ENCODE measurements at regions not wholly inside any gene's neighbourhood (a gene's known extent, or its start where the extent isn't known, plus 50 kb on each side); places are given as distances from the start of the nearest gene placed in this dataset.
A peak's percentile ranks its signal among the peaks of the same experiment; 100 is the strongest.

- Histone ChIP-seq H3K4me3 (no peak overlapping the region), H3K27ac (ENCODE audit: low read depth in 1 of 2, low read length in 1 of 2) (no peak overlapping the region), H3K36me3 (ENCODE audit: control insufficient read depth in 4 of 4, insufficient read depth in 4 of 4, low read length in 4 of 4) (no peaks in the 10 kb centered on the region), H3K4me1 (ENCODE audit: control insufficient read depth in 5 of 5, insufficient read depth in 5 of 5, low read length in 5 of 5) (peaks cover 0 to 14% (median 0%) of the 10 kb centered on the region in 5 donors), H3K9ac (ENCODE audit: insufficient read depth in 1 of 2, low read length in 2 of 2) (no peak overlapping the region), H3K27me3 (ENCODE audit: control insufficient read depth in 3 of 3, insufficient read depth in 3 of 3, low read length in 2 of 3) (no peaks in the 10 kb centered on the region), H3K9me3 (ENCODE audit: control insufficient read depth in 4 of 4, insufficient read depth in 3 of 4, low read length in 3 of 4) (no peaks in the 10 kb centered on the region)
- no peak for ATAC-seq (ENCODE audit: insufficient read depth, low FRiP score)
- 78 to 90% methylated on average over 1 of the region's 1 CpG for WGBS, 2 donors
- no peak for TF ChIP-seq CTCF (IDR thresholded peaks at IDR 0.05; ENCODE audit: control extremely low read depth, extremely low read depth)
- no peak for DNase-seq
Measured at GRCh38 chr6:133047706-133048105, 193.5 kb upstream of the EYA4 start.

DNA sequence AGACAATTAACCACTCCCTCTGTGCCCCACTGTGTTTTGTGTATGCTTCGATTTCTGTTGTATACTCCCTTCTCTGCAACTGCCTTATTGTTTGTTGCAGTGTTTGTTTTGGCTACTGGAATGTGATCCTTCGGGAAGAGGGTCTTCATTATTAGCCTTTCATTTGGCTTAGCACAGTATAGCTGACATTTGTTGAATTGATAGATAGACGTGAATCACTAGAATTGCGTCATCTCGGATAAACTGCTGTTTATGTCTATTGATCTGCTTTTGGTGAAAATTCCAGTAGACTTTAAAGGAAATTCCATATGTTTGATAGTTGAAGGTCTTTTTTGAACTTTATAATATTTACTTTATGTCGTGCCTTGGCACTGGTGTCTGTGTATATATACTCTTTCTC, 189.9 kb upstream of the EYA4 start:
- Histone ChIP-seq H3K9ac (ENCODE audit: insufficient read depth in 1 of 2, low read length in 2 of 2) (no peak overlapping the region), H3K27ac (ENCODE audit: low read depth in 1 of 2, low read length in 1 of 2) (no peak overlapping the region), H3K27me3 (ENCODE audit: control insufficient read depth in 3 of 3, insufficient read depth in 3 of 3, low read length in 2 of 3) (no peaks in the 10 kb centered on the region), H3K4me1 (ENCODE audit: control insufficient read depth in 5 of 5, insufficient read depth in 5 of 5, low read length in 5 of 5) (peaks cover 0 to 21% (median 0%) of the 10 kb centered on the region in 5 donors), H3K4me3 (no peak overlapping the region), H3K36me3 (ENCODE audit: control insufficient read depth in 4 of 4, insufficient read depth in 4 of 4, low read length in 4 of 4) (no peaks in the 10 kb centered on the region), H3K9me3 (ENCODE audit: control insufficient read depth in 4 of 4, insufficient read depth in 3 of 4, low read length in 3 of 4) (no peaks in the 10 kb centered on the region)
- no peak for TF ChIP-seq CTCF (IDR thresholded peaks at IDR 0.05; ENCODE audit: control extremely low read depth, extremely low read depth)
- ATAC-seq (ENCODE audit: insufficient read depth, low FRiP score) (no peak), DNase-seq (peak in 2 of 3 donors; percentile 46 to 60)
- WGBS, 2 donors, result 72 to 81% methylated on average over 6 of the region's 6 CpGs

DNA sequence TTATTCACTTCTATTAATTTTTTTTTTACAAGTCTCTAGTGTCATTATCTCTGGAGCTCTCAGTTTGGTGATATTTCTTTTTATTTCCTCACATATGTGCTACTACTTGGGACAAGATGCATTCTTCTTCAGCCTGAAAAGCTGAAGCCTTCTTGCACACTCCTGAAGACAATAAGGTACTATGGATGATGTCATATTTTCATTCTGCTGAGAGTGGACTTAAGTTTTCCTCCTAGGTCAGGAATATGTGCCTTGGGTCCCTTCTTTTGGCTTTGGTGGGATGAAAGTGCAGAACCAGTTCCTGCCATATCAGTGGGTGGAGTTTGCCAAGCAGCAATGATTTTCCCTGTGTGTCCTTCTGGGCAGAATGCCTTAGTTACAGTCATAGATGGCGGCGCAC, 188.7 kb upstream of the EYA4 start:
- Histone ChIP-seq H3K9ac (ENCODE audit: insufficient read depth in 1 of 2, low read length in 2 of 2) (no peak overlapping the region), H3K9me3 (ENCODE audit: control insufficient read depth in 4 of 4, insufficient read depth in 3 of 4, low read length in 3 of 4) (no peaks in the 10 kb centered on the region), H3K27me3 (ENCODE audit: control insufficient read depth in 3 of 3, insufficient read depth in 3 of 3, low read length in 2 of 3) (no peaks in the 10 kb centered on the region), H3K36me3 (ENCODE audit: control insufficient read depth in 4 of 4, insufficient read depth in 4 of 4, low read length in 4 of 4) (no peaks in the 10 kb centered on the region), H3K27ac (ENCODE audit: low read depth in 1 of 2, low read length in 1 of 2) (no peak overlapping the region), H3K4me1 (ENCODE audit: control insufficient read depth in 5 of 5, insufficient read depth in 5 of 5, low read length in 5 of 5) (peaks cover 0 to 14% (median 0%) of the 10 kb centered on the region in 5 donors), H3K4me3 (no peak overlapping the region)
- TF ChIP-seq CTCF (IDR thresholded peaks at IDR 0.05; ENCODE audit: control extremely low read depth, extremely low read depth), result no peak
- ATAC-seq (ENCODE audit: insufficient read depth, low FRiP score) (no peak), DNase-seq (no peak)
- WGBS, 2 donors, result 88 to 96% methylated on average over 2 of the region's 2 CpGs

GRCh38 chr6:133055441-133055966, 185.7 kb upstream of the EYA4 start:
- peak overlapping the region in 1 of 2 donors; percentile 48 for H3K27ac ChIP-seq (ENCODE audit: low read depth in 1 of 2, low read length in 1 of 2)
- H3K27me3 ChIP-seq (ENCODE audit: control insufficient read depth in 3 of 3, insufficient read depth in 3 of 3, low read length in 2 of 3), result no peaks in the 10 kb centered on the region
- no peak overlapping the region for H3K4me3 ChIP-seq
- WGBS, 2 donors, result 76 to 89% methylated on average over 5 of the region's 5 CpGs
- TF ChIP-seq CTCF (IDR thresholded peaks at IDR 0.05; ENCODE audit: control extremely low read depth, extremely low read depth), result no peak
- no peaks in the 10 kb centered on the region for H3K36me3 ChIP-seq (ENCODE audit: control insufficient read depth in 4 of 4, insufficient read depth in 4 of 4, low read length in 4 of 4)
- no peak overlapping the region for H3K9ac ChIP-seq (ENCODE audit: insufficient read depth in 1 of 2, low read length in 2 of 2)
- DNase-seq, result no peak
- ATAC-seq (ENCODE audit: insufficient read depth, low FRiP score), result no peak
- H3K9me3 ChIP-seq (ENCODE audit: control insufficient read depth in 4 of 4, insufficient read depth in 3 of 4, low read length in 3 of 4), result no peaks in the 10 kb centered on the region
- H3K4me1 ChIP-seq (ENCODE audit: control insufficient read depth in 5 of 5, insufficient read depth in 5 of 5, low read length in 5 of 5), result peaks cover 0 to 14% (median 0%) of the 10 kb centered on the region in 5 donors
